HCT116 (cell line): ENCODE measurements at regions not wholly inside any gene's neighbourhood (a gene's known extent, or its start where the extent isn't known, plus 50 kb on each side); places are given as distances from the start of the nearest gene placed in this dataset.

Experiments
- ATAC-seq: fragments of 200-7000 bp; cut with Tn5 transposase; 2 replicates; pipeline ENCODE4 v1.9.1; 2020; ENCODE audit warnings: mild to moderate bottlenecking, moderate library complexity
- BruUV-seq: library from RNA; stranded (reverse); fragments of 400-500 nt; replicated peaks from 2 replicates; lab custom pipeline; 2021; lab: Mats Ljungman, UMichigan
- CTCF ChIA-PET: fragments of 300-600 bp; sonication (Branson Sonifier 250); formaldehyde crosslinking; loops from one replicate; lab custom pipeline; 2021; ENCODE audit warnings: antibody characterized with exemption; lab: Charles Lee
- POLR2A ChIA-PET: fragments of 300-600, 350-600 bp; sonication (Branson Sonifier 250); formaldehyde crosslinking; loops from one replicate; lab custom pipeline; 2021; ENCODE audit warnings: antibody characterized with exemption; lab: Charles Lee
- RAD21 ChIA-PET, 2 experiments: fragments of 300-600 bp; sonication (Branson Sonifier 250); formaldehyde crosslinking; loops; one replicate each; lab custom pipeline; 2023; ENCODE audit warnings: low total read pairs in 2 of 2; ENCODE audit not compliant: uncharacterized antibody in 2 of 2, unreplicated experiment in 2 of 2, low non-redundant PET in 1 of 2; lab: Charles Lee
- DNase-seq: peaks from one replicate; pipeline ENCODE4 v3.0.0-alpha.2; 2010; ENCODE audit warnings: low read depth, low spot score
- H2AFZ ChIP-seq: fragments of 200-600 bp; shearing (Covaris generic), sonication (generic); 2 replicates; pipeline ENCODE4 v1.6.1; 2017; ENCODE audit warnings: low read depth, mixed run types, mixed read lengths, antibody characterized with exemption, low read length; ENCODE audit not compliant: poor library complexity, severe bottlenecking
- H3K27ac ChIP-seq: 2 replicates; pipeline ENCODE4 v1.5.1; 2012; ENCODE audit warnings: low read depth, low read length
- H3K27me3 ChIP-seq: fragments of 200-600 bp; sonication (generic); 2 replicates; pipeline ENCODE4 v1.6.1; 2016; ENCODE audit warnings: mixed run types, low read length, mixed read lengths; ENCODE audit not compliant: insufficient read depth
- H3K36me3 ChIP-seq, 2 experiments: fragments of 200-500 bp in 1 of 2; fragments of 200-600 bp in 1 of 2; sonication (Bioruptor generic) in 1 of 2; sonication (generic) in 1 of 2; 2 replicates each; pipeline versions ENCODE4 v1.5.1 to v1.6.1; 2014 to 2016; ENCODE audit warnings: low read length in 2 of 2, inconsistent platforms in 1 of 2, mixed read lengths in 1 of 2, mixed run types in 1 of 2; ENCODE audit not compliant: insufficient read depth in 2 of 2, control insufficient read depth in 1 of 2
- H3K4me1 ChIP-seq, 2 experiments: fragments of 200-600 bp in 1 of 2; sonication (generic) in 1 of 2; 2 replicates each; pipeline versions ENCODE4 v1.5.1 to v1.6.1; 2012 to 2017; ENCODE audit warnings: low read length in 2 of 2, inconsistent platforms in 1 of 2, mild to moderate bottlenecking in 1 of 2, mixed read lengths in 1 of 2, mixed run types in 1 of 2, moderate library complexity in 1 of 2; ENCODE audit not compliant: insufficient read depth in 2 of 2, control insufficient read depth in 1 of 2
- H3K4me2 ChIP-seq: fragments of 200-600 bp; sonication (generic); 2 replicates; pipeline ENCODE4 v1.6.1; 2017; ENCODE audit warnings: mixed run types, low read length, mixed read lengths
- H3K4me3 ChIP-seq, 2 experiments: fragments of 200-600 bp in 1 of 2; sonication (generic) in 1 of 2; replicated peaks in 1 of 2; 2 replicates each; pipeline ENCODE4 v1.5.1; 2011 to 2016; ENCODE audit warnings: low read length in 2 of 2, control low read depth in 1 of 2, low read depth in 1 of 2, mild to moderate bottlenecking in 1 of 2, mixed read lengths in 1 of 2, mixed run types in 1 of 2
- H3K79me2 ChIP-seq: fragments of 200-600 bp; sonication (generic); 2 replicates; pipeline ENCODE4 v1.6.1; 2017; ENCODE audit warnings: mild to moderate bottlenecking, mixed run types, low read length, moderate library complexity, mixed read lengths; ENCODE audit not compliant: insufficient read depth
- H3K9ac ChIP-seq: fragments of 200-600 bp; sonication (generic); 2 replicates; pipeline ENCODE4 v1.6.1; 2016; ENCODE audit warnings: low read length, mixed read lengths
- H3K9me2 ChIP-seq: fragments of 200-600 bp; sonication (generic), shearing (Covaris generic); 2 replicates; pipeline ENCODE4 v1.6.1; 2017; ENCODE audit warnings: mixed run types, mild to moderate bottlenecking, moderate library complexity; ENCODE audit not compliant: insufficient read depth
- H3K9me3 ChIP-seq, 2 experiments: fragments of 200-500 bp in 1 of 2; fragments of 200-600 bp in 1 of 2; sonication (Bioruptor generic) in 1 of 2; sonication (generic) in 1 of 2; 2 replicates each; pipeline ENCODE4 v1.6.1; 2014 to 2017; ENCODE audit warnings: low read length in 2 of 2, mixed read lengths in 2 of 2, inconsistent platforms in 1 of 2, low read depth in 1 of 2, mild to moderate bottlenecking in 1 of 2, mixed run types in 1 of 2, moderate library complexity in 1 of 2; ENCODE audit not compliant: control insufficient read depth in 1 of 2, insufficient read depth in 1 of 2
- H4K20me1 ChIP-seq: fragments of 200-600 bp; sonication (generic), shearing (Covaris generic); 2 replicates; pipeline ENCODE4 v1.6.1; 2017; ENCODE audit warnings: mixed run types, mild to moderate bottlenecking, moderate library complexity; ENCODE audit not compliant: insufficient read depth
- ATF3 ChIP-seq: IDR thresholded peaks from 2 replicates; pipeline ENCODE4 v1.6.1; 2012
- CBX3 ChIP-seq: IDR thresholded peaks from 2 replicates; pipeline ENCODE4 v1.6.1; 2012; ENCODE audit warnings: low read depth
- CTCF ChIP-seq, 3 experiments: fragments of 200-600 bp in 1 of 3; sonication (generic) in 1 of 3; IDR thresholded peaks in 2 of 3; conservative IDR thresholded peaks in 1 of 3; 2 replicates each; pipeline ENCODE4 v1.5.1; 2012 to 2017; ENCODE audit warnings: low read depth in 2 of 3, low read length in 2 of 3, antibody characterized with exemption in 1 of 3, borderline replicate concordance in 1 of 3, control low read depth in 1 of 3, mild to moderate bottlenecking in 1 of 3, mixed read lengths in 1 of 3, mixed run types in 1 of 3, moderate library complexity in 1 of 3; ENCODE audit not compliant: insufficient read depth in 1 of 3
- EGR1 ChIP-seq: IDR thresholded peaks from 2 replicates; pipeline ENCODE4 v1.6.1; 2012; ENCODE audit warnings: low read depth
- ELF1 ChIP-seq: IDR thresholded peaks from 2 replicates; pipeline ENCODE4 v1.6.1; 2012; ENCODE audit warnings: low read depth, borderline replicate concordance
- EZH2 ChIP-seq: fragments of 200-600 bp; sonication (generic); IDR thresholded peaks from 2 replicates; pipeline ENCODE4 v1.6.1; 2017; ENCODE audit warnings: antibody characterized with exemption, mixed run types
- EZH2phosphoT487 ChIP-seq: fragments of 200-600 bp; IDR thresholded peaks from 2 replicates; pipeline ENCODE4 v1.6.1; 2018; ENCODE audit warnings: antibody characterized with exemption, borderline replicate concordance
- FOSL1 ChIP-seq: IDR thresholded peaks from 2 replicates; pipeline ENCODE4 v1.6.1; 2012; ENCODE audit warnings: low read depth
- JUND ChIP-seq: IDR thresholded peaks from 2 replicates; pipeline ENCODE4 v1.6.1; 2012
- MAX ChIP-seq: IDR thresholded peaks from 2 replicates; pipeline ENCODE4 v1.6.1; 2012
- POLR2A ChIP-seq: IDR thresholded peaks from 2 replicates; pipeline ENCODE4 v1.7.0; 2011; ENCODE audit warnings: borderline replicate concordance; ENCODE audit not compliant: insufficient read depth, insufficient read length; ENCODE audit errors: extremely low read depth
- POLR2AphosphoS5 ChIP-seq: IDR thresholded peaks from 2 replicates; pipeline ENCODE4 v1.6.1; 2011; ENCODE audit warnings: mild to moderate bottlenecking, low read depth, low read length, moderate library complexity
- RAD21 ChIP-seq: IDR thresholded peaks from 2 replicates; pipeline ENCODE4 v1.6.1; 2012; ENCODE audit warnings: low read depth, mild to moderate bottlenecking
- REST ChIP-seq: IDR thresholded peaks from 2 replicates; pipeline ENCODE4 v1.6.1; 2012; ENCODE audit warnings: low read depth
- SIN3A ChIP-seq: IDR thresholded peaks from 2 replicates; pipeline ENCODE4 v1.6.1; 2012; ENCODE audit warnings: low read depth
- SP1 ChIP-seq: IDR thresholded peaks from 2 replicates; pipeline ENCODE4 v1.6.1; 2012; ENCODE audit warnings: low read depth
- TCF7L2 ChIP-seq: IDR thresholded peaks from 2 replicates; pipeline ENCODE4 v1.7.0; 2011; ENCODE audit warnings: borderline replicate concordance, inconsistent platforms; ENCODE audit not compliant: insufficient read depth, insufficient read length; ENCODE audit errors: extremely low read depth
- ZBTB33 ChIP-seq: IDR thresholded peaks from 2 replicates; pipeline ENCODE4 v1.6.1; 2011; ENCODE audit warnings: mild to moderate bottlenecking, low read length, moderate library complexity; ENCODE audit not compliant: insufficient replicate concordance; ENCODE audit errors: extremely low read depth
- ZFX ChIP-seq: fragments of 450-650 bp; IDR thresholded peaks from 2 replicates; pipeline ENCODE4 v1.6.1; 2017
- ZNF274 ChIP-seq: fragments of 200-500 bp; sonication (Bioruptor generic); IDR thresholded peaks from 2 replicates; pipeline ENCODE4 v1.6.1; 2014; ENCODE audit warnings: mild to moderate bottlenecking, low read depth, low read length, inconsistent platforms
- intact Hi-C: fragments of 100-400 bp; cut with micrococcal nuclease; formaldehyde crosslinking; loops from 2 replicates; pipeline ENCODE4 v1.10.0; 2022

- ChIA-PET CTCF (no interaction called here), POLR2A (no interaction called here), RAD21 (no interaction called here)
- Histone ChIP-seq H3K27me3 (peaks cover 33% of the 10 kb centered on the region), H3K9ac (no peak overlapping the region), H3K4me3 (no peak overlapping the region), H2AFZ (no peak overlapping the region), H3K9me2 (no peaks in the 10 kb centered on the region), H3K4me1 (no peaks in the 10 kb centered on the region), H4K20me1 (no peaks in the 10 kb centered on the region), H3K27ac (no peak overlapping the region), H3K36me3 (no peaks in the 10 kb centered on the region), H3K9me3 (no peaks in the 10 kb centered on the region), H3K4me2 (no peak overlapping the region), H3K79me2 (no peaks in the 10 kb centered on the region)
- TF ChIP-seq EZH2phosphoT487 (no peak), CBX3 (no peak), TCF7L2 (no peak), EZH2 (no peak), ATF3 (no peak), ZBTB33 (no peak), SIN3A (no peak), POLR2A (no peak), FOSL1 (no peak), CTCF (IDR thresholded peaks at IDR 0.05 in 2 of 3, conservative IDR thresholded peaks at IDR 0.05 in 1 of 3; ENCODE audit: borderline replicate concordance in 1 of 3, insufficient read depth in 1 of 3, low read depth in 2 of 3, low read length in 2 of 3) (no peak), RAD21 (no peak), ZNF274 (no peak), SP1 (no peak), ELF1 (no peak), POLR2AphosphoS5 (no peak), REST (no peak), MAX (no peak), EGR1 (no peak), ZFX (no peak), JUND (no peak)
- ATAC-seq (no peak), DNase-seq (no peak)
- intact Hi-C loops: no loop called here
- no TSS peak for BruUV-seq
Observed at GRCh38 chr11:19306179-19306944, 65.6 kb upstream of the E2F8 start.
